GM23338 (cell line): ENCODE measurements at regions not wholly inside any gene's neighbourhood (a gene's known extent, or its start where the extent isn't known, plus 50 kb on each side); places are given as distances from the start of the nearest gene placed in this dataset.

Source experiments
- ATAC-seq: fragments of 200-7000 bp; cut with Tn5 transposase; 3 replicates; pipeline ENCODE4 v1.9.1; 2020
- DNase-seq: peaks from one replicate; pipeline ENCODE4 v3.0.0-alpha.2; 2015; ENCODE audit warnings: low spot score
- H2AFZ ChIP-seq: fragments of 200-600 bp; sonication (generic); 2 replicates; pipeline ENCODE4 v1.8.0; 2016; ENCODE audit warnings: antibody characterized with exemption, mild to moderate bottlenecking, moderate library complexity
- H3F3A ChIP-seq: fragments of 200-600 bp; sonication (generic); replicated peaks from 2 replicates; pipeline ENCODE4 v1.8.0; 2017; ENCODE audit warnings: antibody characterized with exemption, mixed run types, low read depth
- H3K27ac ChIP-seq: fragments of 200-600 bp; sonication (generic); 2 replicates; pipeline ENCODE4 v1.6.1; 2016; ENCODE audit warnings: low read depth
- H3K27me3 ChIP-seq: fragments of 200-600 bp; sonication (generic); 2 replicates; pipeline ENCODE4 v1.8.0; 2016; ENCODE audit warnings: mild to moderate bottlenecking, mixed run types, moderate library complexity; ENCODE audit not compliant: insufficient read depth
- H3K36me3 ChIP-seq: fragments of 200-600 bp; sonication (generic); 2 replicates; pipeline ENCODE4 v1.8.0; 2016; ENCODE audit warnings: mild to moderate bottlenecking; ENCODE audit not compliant: insufficient read depth
- H3K4me1 ChIP-seq: fragments of 200-600 bp; sonication (generic); 2 replicates; pipeline ENCODE4 v1.8.0; 2016; ENCODE audit warnings: mild to moderate bottlenecking, moderate library complexity; ENCODE audit not compliant: insufficient read depth
- H3K4me2 ChIP-seq: fragments of 200-600 bp; sonication (generic); 2 replicates; pipeline ENCODE4 v1.7.1; 2017; ENCODE audit warnings: mixed run types
- H3K4me3 ChIP-seq: fragments of 200-600 bp; sonication (generic); 2 replicates; pipeline ENCODE4 v1.6.1; 2016; ENCODE audit warnings: mixed run types
- H3K79me2 ChIP-seq: fragments of 200-600 bp; sonication (generic); replicated peaks from 2 replicates; pipeline ENCODE4 v1.8.0; 2017; ENCODE audit warnings: mild to moderate bottlenecking; ENCODE audit not compliant: insufficient read depth
- H3K9me2 ChIP-seq: fragments of 200-600 bp; sonication (generic); 2 replicates; pipeline ENCODE4 v1.8.0; 2017; ENCODE audit not compliant: insufficient read depth
- H4K20me1 ChIP-seq: fragments of 200-600 bp; sonication (generic); replicated peaks from 2 replicates; pipeline ENCODE4 v1.8.0; 2017; ENCODE audit warnings: mild to moderate bottlenecking; ENCODE audit not compliant: insufficient read depth
- H3K27ac Mint-ChIP-seq: 2 replicates; pipeline ENCODE4 v1.8.0; 2020; ENCODE audit warnings: inconsistent platforms, mild to moderate bottlenecking, moderate library complexity, mixed read lengths
- H3K27me3 Mint-ChIP-seq: 3 replicates; pipeline ENCODE4 v1.8.0; 2022; ENCODE audit warnings: low read depth, mild to moderate bottlenecking, moderate library complexity, mixed read lengths, inconsistent platforms; ENCODE audit not compliant: insufficient read depth, poor library complexity
- H3K36me3 Mint-ChIP-seq: 3 replicates; pipeline ENCODE4 v1.8.0; 2021; ENCODE audit warnings: low read depth, mild to moderate bottlenecking, inconsistent platforms, moderate library complexity, mixed read lengths
- H3K4me1 Mint-ChIP-seq: 3 replicates; pipeline ENCODE4 v1.8.0; 2020; ENCODE audit warnings: mild to moderate bottlenecking, inconsistent platforms, mixed read lengths
- H3K4me3 Mint-ChIP-seq: 3 replicates; pipeline ENCODE4 v1.8.0; 2021; ENCODE audit warnings: moderate library complexity, mild to moderate bottlenecking, inconsistent platforms, mixed read lengths
- H3K9me3 Mint-ChIP-seq: 3 replicates; pipeline ENCODE4 v1.8.0; 2020; ENCODE audit warnings: moderate library complexity, mild to moderate bottlenecking, inconsistent platforms, mixed read lengths
- CTCF ChIP-seq, 2 experiments: fragments of 200-600 bp in 1 of 2; sonication (generic) in 1 of 2; conservative IDR thresholded peaks; 2 replicates each; pipeline versions ENCODE4 v1.5.1 to v1.6.1; 2016 to 2017; ENCODE audit warnings: antibody characterized with exemption in 2 of 2, low read depth in 2 of 2, mild to moderate bottlenecking in 2 of 2, moderate library complexity in 1 of 2
- ETS1 ChIP-seq: IDR thresholded peaks from 2 replicates; pipeline ENCODE4 v1.6.1; 2016; ENCODE audit warnings: antibody characterized with exemption
- NANOG ChIP-seq: IDR thresholded peaks from 2 replicates; pipeline ENCODE4 v1.6.1; 2016; ENCODE audit warnings: antibody characterized with exemption, borderline replicate concordance
- REST ChIP-seq: IDR thresholded peaks from one replicate; pipeline ENCODE4 v1.6.1; 2018; ENCODE audit warnings: antibody characterized with exemption; ENCODE audit not compliant: unreplicated experiment
- STAT1 ChIP-seq: IDR thresholded peaks from one replicate; pipeline ENCODE4 v1.6.1; 2016; ENCODE audit warnings: antibody characterized with exemption; ENCODE audit not compliant: unreplicated experiment

- no peak for ATAC-seq
- H3K36me3 Mint-ChIP-seq: no peaks in the 10 kb centered on the region
- H3K9me3 Mint-ChIP-seq: no peaks in the 10 kb centered on the region
Observed at GRCh38 chr18:43622024-43622423, 344.7 kb upstream of the SYT4 start.

More at GRCh38 chr18:43622024-43622423, 344.7 kb upstream of the SYT4 start:
- Histone ChIP-seq H3K4me1 (no peaks in the 10 kb centered on the region), H3K9me2 (no peaks in the 10 kb centered on the region), H3F3A (no peaks in the 10 kb centered on the region), H3K4me2 (no peak overlapping the region), H3K27ac (no peak overlapping the region), H3K4me3 (no peak overlapping the region), H3K79me2 (no peaks in the 10 kb centered on the region), H4K20me1 (no peaks in the 10 kb centered on the region), H2AFZ (peak overlapping the region; percentile 82), H3K36me3 (no peaks in the 10 kb centered on the region), H3K27me3 (no peaks in the 10 kb centered on the region)
- Mint-ChIP-seq H3K27ac (no peak overlapping the region), H3K4me3 (no peak overlapping the region), H3K27me3 (no peaks in the 10 kb centered on the region), H3K4me1 (no peaks in the 10 kb centered on the region)
- DNase-seq: no peak
- TF ChIP-seq ETS1: no peak
- TF ChIP-seq NANOG: no peak
- no peak for TF ChIP-seq STAT1
- TF ChIP-seq REST: no peak
- no peak for TF ChIP-seq CTCF (conservative IDR thresholded peaks at IDR 0.05; ENCODE audit: low read depth in 2 of 2)
